ENCODE measurements at regions not wholly inside any gene's neighbourhood (a gene's known extent, or its start where the extent isn't known, plus 50 kb on each side); places are given as distances from the start of the nearest gene placed in this dataset.

- TF ChIP-seq CTCF (IDR thresholded peaks at IDR 0.05) (no peak), EZH2 (IDR thresholded peaks at IDR 0.05) (no peak), EZH2phosphoT487 (IDR thresholded peaks at IDR 0.05) (no peak)
These were observed 80.8 kb downstream of the DNAJB9 start for GRCh38 chr7:108650467-108650866.

Data from neural progenitor cell (in vitro differentiated cells).